Brain microvascular endothelial cell (primary cell): ENCODE measurements at regions not wholly inside any gene's neighbourhood (a gene's known extent, or its start where the extent isn't known, plus 50 kb on each side); places are given as distances from the start of the nearest gene placed in this dataset.

Source experiments
- DNase-seq: peaks from one replicate; pipeline ENCODE4 v3.0.0-alpha.2; 2020
- H3K27ac ChIP-seq: fragments of 250-450 bp; sonication (Bioruptor Pico); 2 replicates; pipeline ENCODE4 v1.5.1; 2020; ENCODE audit warnings: mild to moderate bottlenecking, moderate library complexity
- H3K27me3 ChIP-seq: fragments of 250-450 bp; sonication (Bioruptor Pico); replicated peaks from 2 replicates; pipeline ENCODE4 v1.5.1; 2020; ENCODE audit warnings: mild to moderate bottlenecking
- H3K36me3 ChIP-seq: fragments of 250-450 bp; sonication (Bioruptor Pico); replicated peaks from 2 replicates; pipeline ENCODE4 v1.5.1; 2020; ENCODE audit warnings: mild to moderate bottlenecking
- H3K4me3 ChIP-seq: 2 replicates; pipeline ENCODE4 v1.5.1; 2011; ENCODE audit warnings: low read depth, mild to moderate bottlenecking, control low read depth, low read length, moderate library complexity
- CTCF ChIP-seq: IDR thresholded peaks from 2 replicates; pipeline ENCODE4 v1.5.1; 2011; ENCODE audit warnings: low read depth, mild to moderate bottlenecking, moderate library complexity, low read length, control low read depth, inconsistent platforms; ENCODE audit errors: missing control alignments
- in situ Hi-C: cut with HindIII; loops from 2 replicates; pipeline ENCODE4 v1.10.0; 2017; ENCODE audit warnings: low sequenced_read_pairs, low pct_ligation_motif_present

- DNase-seq: no peak
- TF ChIP-seq CTCF: no peak
- Histone ChIP-seq H3K27ac (no peak overlapping the region), H3K27me3 (no peaks in the 10 kb centered on the region), H3K4me3 (no peak overlapping the region), H3K36me3 (no peaks in the 10 kb centered on the region)
- in situ Hi-C loops: no loop called here
Measured at GRCh38 chr1:79976287-79976686, 969.8 kb upstream of the ADGRL4 start.

GRCh38 chr1:79974659-79975058 is 968.1 kb upstream of the ADGRL4 start:
- H3K27ac ChIP-seq: no peak overlapping the region
- H3K36me3 ChIP-seq: no peaks in the 10 kb centered on the region
- TF ChIP-seq CTCF: no peak
- no peak overlapping the region for H3K4me3 ChIP-seq
- in situ Hi-C loops: no loop called here
- H3K27me3 ChIP-seq: no peaks in the 10 kb centered on the region
- DNase-seq: no peak

GRCh38 chr1:79969886-79970285 is 963.4 kb upstream of the ADGRL4 start:
- TF ChIP-seq CTCF: no peak
- Histone ChIP-seq H3K27ac (no peak overlapping the region), H3K27me3 (no peaks in the 10 kb centered on the region), H3K4me3 (no peak overlapping the region), H3K36me3 (no peaks in the 10 kb centered on the region)
- in situ Hi-C loops: no loop called here
- DNase-seq: no peak

GRCh38 chr1:79966438-79966837 is 959.9 kb upstream of the ADGRL4 start:
- Histone ChIP-seq H3K27me3 (no peaks in the 10 kb centered on the region), H3K27ac (no peak overlapping the region), H3K36me3 (no peaks in the 10 kb centered on the region), H3K4me3 (no peak overlapping the region)
- no peak for TF ChIP-seq CTCF
- in situ Hi-C loops: no loop called here
- DNase-seq: no peak

GRCh38 chr1:79959635-79960034 is 953.1 kb upstream of the ADGRL4 start:
- no peak for TF ChIP-seq CTCF
- H3K27ac ChIP-seq: no peak overlapping the region
- H3K4me3 ChIP-seq: no peak overlapping the region
- H3K27me3 ChIP-seq: no peaks in the 10 kb centered on the region
- no peak for DNase-seq
- H3K36me3 ChIP-seq: no peaks in the 10 kb centered on the region
- in situ Hi-C loops: no loop called here

- H3K27me3 ChIP-seq: no peaks in the 10 kb centered on the region
- DNase-seq: no peak
- H3K36me3 ChIP-seq: no peaks in the 10 kb centered on the region
- H3K4me3 ChIP-seq: no peak overlapping the region
- in situ Hi-C loops: no loop called here
- no peak for TF ChIP-seq CTCF
- no peak overlapping the region for H3K27ac ChIP-seq
Measured at GRCh38 chr1:79955966-79956365, 949.4 kb upstream of the ADGRL4 start.
